ENCODE measurements at regions not wholly inside any gene's neighbourhood (a gene's known extent, or its start where the extent isn't known, plus 50 kb on each side); places are given as distances from the start of the nearest gene placed in this dataset.

GRCh38 chr1:208423526-208423925 is 179.3 kb upstream of the PLXNA2 start:
- no peak overlapping the region for H2AFZ ChIP-seq (ENCODE audit: low read depth, low read length)

GRCh38 chr1:208425096-208425495 is 180.9 kb upstream of the PLXNA2 start:
- H3K4me1 ChIP-seq (ENCODE audit: insufficient read depth, low read length) = no peaks in the 10 kb centered on the region
- H3K9me3 ChIP-seq (ENCODE audit: insufficient read depth, low read length, severe bottlenecking) = no peaks in the 10 kb centered on the region
- H3K27me3 ChIP-seq (ENCODE audit: insufficient read depth, low read length, poor library complexity) = no peaks in the 10 kb centered on the region
- H3K4me2 ChIP-seq (ENCODE audit: insufficient read depth, low read length) = no peak overlapping the region
- H3K36me3 ChIP-seq (ENCODE audit: insufficient read depth, low read length) = no peaks in the 10 kb centered on the region
- H3K79me2 ChIP-seq (ENCODE audit: insufficient read depth, low read length) = no peaks in the 10 kb centered on the region
- no peak overlapping the region for H2AFZ ChIP-seq (ENCODE audit: low read depth, low read length)
- DNase-seq = no peak
- TF ChIP-seq EZH2 (IDR thresholded peaks at IDR 0.05; ENCODE audit: borderline replicate concordance, low read depth, low read length, severe bottlenecking) = no peak
- TF ChIP-seq CTCF (IDR thresholded peaks at IDR 0.05; ENCODE audit: borderline replicate concordance, extremely low read depth, low read length, poor library complexity, severe bottlenecking) = no peak
- ATAC-seq (ENCODE audit: insufficient read depth, low read depth) = no peak
- no peak overlapping the region for H3K4me3 ChIP-seq (ENCODE audit: low read depth in 1 of 2, low read length in 2 of 2)
- H4K20me1 ChIP-seq (ENCODE audit: insufficient read depth, low read length) = no peaks in the 10 kb centered on the region
- H3K9ac ChIP-seq (ENCODE audit: low read depth, low read length) = no peak overlapping the region
- H3K27ac ChIP-seq (ENCODE audit: low read length) = no peak overlapping the region

More at GRCh38 chr1:208423526-208423925, 179.3 kb upstream of the PLXNA2 start:
- H3K27me3 ChIP-seq (ENCODE audit: insufficient read depth, low read length, poor library complexity) = no peaks in the 10 kb centered on the region
- no peak for TF ChIP-seq EZH2 (IDR thresholded peaks at IDR 0.05; ENCODE audit: borderline replicate concordance, low read depth, low read length, severe bottlenecking)
- TF ChIP-seq CTCF (IDR thresholded peaks at IDR 0.05; ENCODE audit: borderline replicate concordance, extremely low read depth, low read length, poor library complexity, severe bottlenecking) = no peak
- H3K27ac ChIP-seq (ENCODE audit: low read length) = no peak overlapping the region
- no peak overlapping the region for H3K4me2 ChIP-seq (ENCODE audit: insufficient read depth, low read length)
- H4K20me1 ChIP-seq (ENCODE audit: insufficient read depth, low read length) = no peaks in the 10 kb centered on the region
- H3K9ac ChIP-seq (ENCODE audit: low read depth, low read length) = no peak overlapping the region
- no peaks in the 10 kb centered on the region for H3K79me2 ChIP-seq (ENCODE audit: insufficient read depth, low read length)
- no peaks in the 10 kb centered on the region for H3K4me1 ChIP-seq (ENCODE audit: insufficient read depth, low read length)
- no peak for DNase-seq
- H3K4me3 ChIP-seq (ENCODE audit: low read depth in 1 of 2, low read length in 2 of 2) = no peak overlapping the region
- no peak for ATAC-seq (ENCODE audit: insufficient read depth, low read depth)
- H3K36me3 ChIP-seq (ENCODE audit: insufficient read depth, low read length) = no peaks in the 10 kb centered on the region
- no peaks in the 10 kb centered on the region for H3K9me3 ChIP-seq (ENCODE audit: insufficient read depth, low read length, severe bottlenecking)

GRCh38 chr1:208430220-208430619 is 186.0 kb upstream of the PLXNA2 start:
- DNase-seq (no peak), ATAC-seq (ENCODE audit: insufficient read depth, low read depth) (no peak)
- no peaks in the 10 kb centered on the region for H3K27me3 ChIP-seq (ENCODE audit: insufficient read depth, low read length, poor library complexity)
- no peaks in the 10 kb centered on the region for H4K20me1 ChIP-seq (ENCODE audit: insufficient read depth, low read length)
- no peak overlapping the region for H2AFZ ChIP-seq (ENCODE audit: low read depth, low read length)
- no peak overlapping the region for H3K4me2 ChIP-seq (ENCODE audit: insufficient read depth, low read length)
- TF ChIP-seq EZH2 (IDR thresholded peaks at IDR 0.05; ENCODE audit: borderline replicate concordance, low read depth, low read length, severe bottlenecking) (no peak), CTCF (IDR thresholded peaks at IDR 0.05; ENCODE audit: borderline replicate concordance, extremely low read depth, low read length, poor library complexity, severe bottlenecking) (no peak)
- no peak overlapping the region for H3K27ac ChIP-seq (ENCODE audit: low read length)
- H3K9me3 ChIP-seq (ENCODE audit: insufficient read depth, low read length, severe bottlenecking) = no peaks in the 10 kb centered on the region
- H3K4me1 ChIP-seq (ENCODE audit: insufficient read depth, low read length) = no peaks in the 10 kb centered on the region
- H3K79me2 ChIP-seq (ENCODE audit: insufficient read depth, low read length) = no peaks in the 10 kb centered on the region
- no peak overlapping the region for H3K4me3 ChIP-seq (ENCODE audit: low read depth in 1 of 2, low read length in 2 of 2)
- H3K9ac ChIP-seq (ENCODE audit: low read depth, low read length) = no peak overlapping the region
- H3K36me3 ChIP-seq (ENCODE audit: insufficient read depth, low read length) = no peaks in the 10 kb centered on the region

GRCh38 chr1:208431721-208432120 is 187.5 kb upstream of the PLXNA2 start:
- Histone ChIP-seq H3K9me3 (ENCODE audit: insufficient read depth, low read length, severe bottlenecking) (no peaks in the 10 kb centered on the region), H3K36me3 (ENCODE audit: insufficient read depth, low read length) (no peaks in the 10 kb centered on the region), H3K4me1 (ENCODE audit: insufficient read depth, low read length) (no peaks in the 10 kb centered on the region), H3K4me3 (ENCODE audit: low read depth in 1 of 2, low read length in 2 of 2) (no peak overlapping the region), H4K20me1 (ENCODE audit: insufficient read depth, low read length) (no peaks in the 10 kb centered on the region), H3K27me3 (ENCODE audit: insufficient read depth, low read length, poor library complexity) (no peaks in the 10 kb centered on the region), H3K9ac (ENCODE audit: low read depth, low read length) (no peak overlapping the region), H3K79me2 (ENCODE audit: insufficient read depth, low read length) (no peaks in the 10 kb centered on the region), H2AFZ (ENCODE audit: low read depth, low read length) (no peak overlapping the region), H3K27ac (ENCODE audit: low read length) (no peak overlapping the region), H3K4me2 (ENCODE audit: insufficient read depth, low read length) (no peak overlapping the region)
- TF ChIP-seq EZH2 (IDR thresholded peaks at IDR 0.05; ENCODE audit: borderline replicate concordance, low read depth, low read length, severe bottlenecking) (no peak), CTCF (IDR thresholded peaks at IDR 0.05; ENCODE audit: borderline replicate concordance, extremely low read depth, low read length, poor library complexity, severe bottlenecking) (no peak)
- DNase-seq (no peak), ATAC-seq (ENCODE audit: insufficient read depth, low read depth) (no peak)

Measured in DND-41 (cell line).